ENCODE measurements at regions not wholly inside any gene's neighbourhood (a gene's known extent, or its start where the extent isn't known, plus 50 kb on each side); places are given as distances from the start of the nearest gene placed in this dataset.

GRCh38 chr7:85583131-85583953 lies 396.5 kb upstream of the SEMA3D start:
- ATAC-seq (replicated peaks): no peak
- no peaks in the 10 kb centered on the region for H3K4me1 Mint-ChIP-seq (ENCODE audit: low read depth in 2 of 2)
- peaks cover 6 to 9% of the 10 kb centered on the region in 2 donors for H3K9me3 Mint-ChIP-seq
- H3K4me3 Mint-ChIP-seq: no peak overlapping the region
- no peak for DNase-seq
- H3K27ac Mint-ChIP-seq: no peak overlapping the region
- no peaks in the 10 kb centered on the region for H3K36me3 Mint-ChIP-seq (ENCODE audit: insufficient read depth)
- no peaks in the 10 kb centered on the region for H3K27me3 Mint-ChIP-seq

- DNase-seq: no peak
- ATAC-seq (replicated peaks): no peak
- Mint-ChIP-seq H3K4me1 (ENCODE audit: low read depth in 2 of 2) (no peaks in the 10 kb centered on the region), H3K36me3 (ENCODE audit: insufficient read depth) (no peaks in the 10 kb centered on the region), H3K27ac (no peak overlapping the region), H3K4me3 (no peak overlapping the region), H3K27me3 (no peaks in the 10 kb centered on the region), H3K9me3 (peaks cover 0 to 3% of the 10 kb centered on the region in 2 donors)
Measured at GRCh38 chr7:85573844-85574243, 387.0 kb upstream of the SEMA3D start.

- Mint-ChIP-seq H3K27me3 (no peaks in the 10 kb centered on the region), H3K9me3 (peaks cover 0 to 3% of the 10 kb centered on the region in 2 donors), H3K4me1 (ENCODE audit: low read depth in 2 of 2) (no peaks in the 10 kb centered on the region), H3K4me3 (no peak overlapping the region), H3K27ac (no peak overlapping the region), H3K36me3 (ENCODE audit: insufficient read depth) (no peaks in the 10 kb centered on the region)
- no peak for DNase-seq
- ATAC-seq (replicated peaks): no peak
Measured at GRCh38 chr7:85573346-85573745, 386.5 kb upstream of the SEMA3D start.

GRCh38 chr7:85570898-85571297 lies 384.0 kb upstream of the SEMA3D start:
- H3K9me3 Mint-ChIP-seq: peaks cover 0 to 4% of the 10 kb centered on the region in 2 donors
- no peak overlapping the region for H3K27ac Mint-ChIP-seq
- ATAC-seq (replicated peaks): no peak
- no peak for DNase-seq
- H3K4me3 Mint-ChIP-seq: no peak overlapping the region
- no peaks in the 10 kb centered on the region for H3K27me3 Mint-ChIP-seq
- H3K4me1 Mint-ChIP-seq (ENCODE audit: low read depth in 2 of 2): no peaks in the 10 kb centered on the region
- no peaks in the 10 kb centered on the region for H3K36me3 Mint-ChIP-seq (ENCODE audit: insufficient read depth)

GRCh38 chr7:85567983-85568382 lies 381.1 kb upstream of the SEMA3D start:
- H3K27me3 Mint-ChIP-seq: no peaks in the 10 kb centered on the region
- ATAC-seq (replicated peaks) (no peak), DNase-seq (no peak)
- no peak overlapping the region for H3K4me3 Mint-ChIP-seq
- H3K27ac Mint-ChIP-seq: no peak overlapping the region
- no peaks in the 10 kb centered on the region for H3K36me3 Mint-ChIP-seq (ENCODE audit: insufficient read depth)
- no peaks in the 10 kb centered on the region for H3K4me1 Mint-ChIP-seq (ENCODE audit: low read depth in 2 of 2)
- H3K9me3 Mint-ChIP-seq: peaks cover 0 to 7% of the 10 kb centered on the region in 2 donors

- Mint-ChIP-seq H3K36me3 (ENCODE audit: insufficient read depth) (no peaks in the 10 kb centered on the region), H3K4me1 (ENCODE audit: low read depth in 2 of 2) (no peaks in the 10 kb centered on the region)
Measured at GRCh38 chr7:85566095-85566794, 379.4 kb upstream of the SEMA3D start.

GRCh38 chr7:85565276-85565675 lies 378.4 kb upstream of the SEMA3D start:
- H3K9me3 Mint-ChIP-seq: peaks cover 0 to 8% of the 10 kb centered on the region in 2 donors
- DNase-seq (no peak), ATAC-seq (replicated peaks) (no peak)

More at GRCh38 chr7:85566095-85566794, 379.4 kb upstream of the SEMA3D start:
- Mint-ChIP-seq H3K27me3 (no peaks in the 10 kb centered on the region), H3K4me3 (no peak overlapping the region), H3K27ac (no peak overlapping the region), H3K9me3 (peaks cover 0 to 6% of the 10 kb centered on the region in 2 donors)
- no peak for ATAC-seq (replicated peaks)
- no peak for DNase-seq

GRCh38 chr7:85564861-85565260 lies 378.0 kb upstream of the SEMA3D start:
- ATAC-seq (replicated peaks) (no peak), DNase-seq (no peak)
- Mint-ChIP-seq H3K9me3 (peaks cover 0 to 8% of the 10 kb centered on the region in 2 donors), H3K36me3 (ENCODE audit: insufficient read depth) (no peaks in the 10 kb centered on the region), H3K27ac (no peak overlapping the region), H3K27me3 (no peaks in the 10 kb centered on the region), H3K4me3 (no peak overlapping the region), H3K4me1 (ENCODE audit: low read depth in 2 of 2) (no peaks in the 10 kb centered on the region)

More at GRCh38 chr7:85565276-85565675, 378.4 kb upstream of the SEMA3D start:
- Mint-ChIP-seq H3K27me3 (no peaks in the 10 kb centered on the region), H3K4me3 (no peak overlapping the region), H3K4me1 (ENCODE audit: low read depth in 2 of 2) (no peaks in the 10 kb centered on the region), H3K36me3 (ENCODE audit: insufficient read depth) (no peaks in the 10 kb centered on the region), H3K27ac (no peak overlapping the region)

- H3K36me3 Mint-ChIP-seq (ENCODE audit: insufficient read depth): no peaks in the 10 kb centered on the region
- H3K27me3 Mint-ChIP-seq: no peaks in the 10 kb centered on the region
- DNase-seq: no peak
- H3K9me3 Mint-ChIP-seq: peaks cover 0 to 9% of the 10 kb centered on the region in 2 donors
- H3K27ac Mint-ChIP-seq: no peak overlapping the region
- H3K4me3 Mint-ChIP-seq: no peak overlapping the region
- H3K4me1 Mint-ChIP-seq (ENCODE audit: low read depth in 2 of 2): no peaks in the 10 kb centered on the region
- no peak for ATAC-seq (replicated peaks)
Measured at GRCh38 chr7:85561706-85562105, 374.9 kb upstream of the SEMA3D start.

- H3K27ac Mint-ChIP-seq: no peak overlapping the region
- H3K4me1 Mint-ChIP-seq (ENCODE audit: low read depth in 2 of 2): no peaks in the 10 kb centered on the region
- DNase-seq (no peak), ATAC-seq (replicated peaks) (no peak)
- no peaks in the 10 kb centered on the region for H3K36me3 Mint-ChIP-seq (ENCODE audit: insufficient read depth)
- peaks cover 8% of the 10 kb centered on the region in 2 donors for H3K9me3 Mint-ChIP-seq
- H3K4me3 Mint-ChIP-seq: no peak overlapping the region
- H3K27me3 Mint-ChIP-seq: no peaks in the 10 kb centered on the region
Measured at GRCh38 chr7:85554236-85555178, 367.7 kb upstream of the SEMA3D start.

- Mint-ChIP-seq H3K4me3 (no peak overlapping the region), H3K9me3 (peaks cover 0 to 2% of the 10 kb centered on the region in 2 donors), H3K4me1 (ENCODE audit: low read depth in 2 of 2) (no peaks in the 10 kb centered on the region), H3K36me3 (ENCODE audit: insufficient read depth) (no peaks in the 10 kb centered on the region), H3K27ac (no peak overlapping the region), H3K27me3 (no peaks in the 10 kb centered on the region)
- ATAC-seq (replicated peaks): no peak
- DNase-seq: no peak
Measured at GRCh38 chr7:85535974-85536729, 349.3 kb upstream of the SEMA3D start.

- H3K27me3 Mint-ChIP-seq: no peaks in the 10 kb centered on the region
- no peak overlapping the region for H3K27ac Mint-ChIP-seq
- no peak for DNase-seq
- H3K9me3 Mint-ChIP-seq: no peaks in the 10 kb centered on the region
- H3K36me3 Mint-ChIP-seq (ENCODE audit: insufficient read depth): no peaks in the 10 kb centered on the region
- H3K4me1 Mint-ChIP-seq (ENCODE audit: low read depth in 2 of 2): no peaks in the 10 kb centered on the region
- no peak for ATAC-seq (replicated peaks)
- no peak overlapping the region for H3K4me3 Mint-ChIP-seq
Measured at GRCh38 chr7:85529831-85530230, 343.0 kb upstream of the SEMA3D start.

GRCh38 chr7:85529201-85529600 lies 342.3 kb upstream of the SEMA3D start:
- Mint-ChIP-seq H3K27ac (no peak overlapping the region), H3K27me3 (no peaks in the 10 kb centered on the region), H3K4me3 (no peak overlapping the region), H3K9me3 (peaks cover 0 to 2% of the 10 kb centered on the region in 2 donors), H3K4me1 (ENCODE audit: low read depth in 2 of 2) (no peaks in the 10 kb centered on the region), H3K36me3 (ENCODE audit: insufficient read depth) (no peaks in the 10 kb centered on the region)
- ATAC-seq (replicated peaks) (no peak), DNase-seq (no peak)
